CD4-positive, alpha-beta T cell treated with Interleukin-17A for 4 hours (primary cell): ENCODE measurements at regions not wholly inside any gene's neighbourhood (a gene's known extent, or its start where the extent isn't known, plus 50 kb on each side); places are given as distances from the start of the nearest gene placed in this dataset.
"Not testable (repeated sequence)": the region's sequence is repeated elsewhere in the genome, so short reads cannot be mapped to it uniquely, and the experiment has no call there.

Source experiments
- DNase-seq: peaks from one replicate; pipeline ENCODE4 v3.0.0-alpha.2; 2020; ENCODE audit warnings: mixed read lengths

DNA sequence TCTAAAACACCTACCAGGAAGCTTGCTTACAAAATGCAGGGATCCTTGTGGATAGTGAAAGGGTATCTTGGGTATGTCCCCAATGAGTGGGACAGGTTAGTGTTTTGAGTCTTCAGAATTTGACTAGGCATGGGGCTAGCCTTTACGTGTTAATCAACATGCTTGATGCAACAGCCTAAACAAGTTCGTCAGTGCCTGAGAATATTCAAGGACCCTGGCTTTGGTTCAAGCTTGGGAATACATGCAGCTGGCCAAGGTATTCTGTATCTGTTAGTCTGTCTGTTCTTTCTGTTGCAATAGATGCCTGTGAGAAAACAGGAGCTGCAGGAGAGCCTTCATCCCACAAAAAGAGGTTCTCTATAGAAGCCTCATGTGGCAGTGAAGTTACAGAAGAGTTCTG, 149.5 kb downstream of the CCNG2 start:
- no peak for DNase-seq

DNA sequence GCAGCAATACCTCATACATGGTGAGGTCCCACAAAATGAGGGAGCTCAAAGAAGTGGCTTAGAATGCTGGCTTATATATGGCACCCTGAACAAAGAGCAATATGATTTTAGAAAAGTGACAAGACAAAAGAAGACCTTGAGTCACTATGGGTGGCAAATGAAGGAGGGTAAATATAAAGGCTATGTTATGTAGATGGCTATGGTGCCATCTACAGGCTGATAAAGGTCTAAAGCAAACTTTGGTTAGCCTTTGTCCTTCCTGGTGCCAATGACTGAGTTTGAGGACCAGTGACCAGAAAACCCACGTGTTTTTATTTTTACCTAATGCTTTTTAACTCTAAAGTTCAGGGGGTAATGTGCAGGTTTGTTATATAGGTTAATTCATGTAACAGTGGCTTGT, 151.8 kb downstream of the CCNG2 start:
- DNase-seq, result no peak

DNA sequence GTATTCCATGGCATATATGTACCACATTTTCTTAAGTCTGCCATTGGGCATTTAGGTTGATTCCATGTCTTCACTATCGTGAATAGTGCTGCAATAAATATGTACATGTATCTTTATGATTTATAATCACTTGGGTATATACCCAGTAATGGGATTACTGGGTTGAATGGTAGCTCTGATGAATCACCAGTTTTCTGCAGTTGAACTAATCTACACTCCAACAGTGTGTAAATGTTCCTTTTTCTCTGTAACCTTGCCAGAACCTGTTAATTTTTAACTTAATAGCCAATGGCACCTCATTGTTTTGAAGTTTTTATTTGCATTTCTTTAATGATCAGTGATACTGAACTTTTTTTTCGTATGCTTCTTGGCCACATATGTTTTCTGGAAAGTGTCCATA, 152.5 kb downstream of the CCNG2 start:
- no peak for DNase-seq

DNA sequence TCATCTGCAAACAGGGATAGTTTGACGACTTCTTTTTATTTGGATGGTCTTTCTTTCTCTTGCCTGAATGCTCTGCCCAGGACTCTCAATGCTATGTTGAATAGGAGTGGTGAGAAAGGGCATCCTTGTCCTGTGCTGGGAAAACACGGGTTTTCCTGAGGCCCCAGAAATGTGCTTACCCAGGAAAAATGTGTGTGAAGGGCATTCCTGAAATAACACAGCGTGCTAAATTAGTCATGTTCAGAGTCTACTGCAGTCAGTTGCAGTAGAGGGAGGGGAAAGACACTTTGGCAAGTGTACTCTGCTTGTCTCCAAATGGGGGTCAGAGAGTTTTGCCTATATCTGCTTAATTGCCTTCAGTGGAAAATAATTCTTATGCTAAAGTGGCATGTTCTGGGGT, 153.9 kb downstream of the CCNG2 start:
- DNase-seq, result no peak

DNA sequence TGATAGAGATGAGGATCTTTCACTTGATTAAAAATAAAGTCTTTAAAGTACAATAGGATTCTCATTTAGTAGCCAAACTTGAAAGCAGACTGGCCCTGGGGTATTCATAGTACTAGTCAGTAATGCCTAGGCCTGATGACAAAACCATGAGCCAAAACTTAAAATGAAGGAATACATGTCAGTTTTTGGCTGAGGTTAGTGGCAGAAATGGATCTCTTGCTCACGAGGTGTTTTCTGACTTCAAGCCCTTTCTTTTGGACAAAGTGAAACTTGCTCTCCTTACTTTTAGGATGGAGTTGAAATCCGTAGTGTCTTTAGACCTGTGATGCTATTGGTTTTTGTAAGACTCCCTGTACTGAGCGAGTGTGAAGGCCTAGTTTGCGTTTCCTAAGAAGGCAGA, 157.7 kb downstream of the CCNG2 start:
- no peak for DNase-seq

DNA sequence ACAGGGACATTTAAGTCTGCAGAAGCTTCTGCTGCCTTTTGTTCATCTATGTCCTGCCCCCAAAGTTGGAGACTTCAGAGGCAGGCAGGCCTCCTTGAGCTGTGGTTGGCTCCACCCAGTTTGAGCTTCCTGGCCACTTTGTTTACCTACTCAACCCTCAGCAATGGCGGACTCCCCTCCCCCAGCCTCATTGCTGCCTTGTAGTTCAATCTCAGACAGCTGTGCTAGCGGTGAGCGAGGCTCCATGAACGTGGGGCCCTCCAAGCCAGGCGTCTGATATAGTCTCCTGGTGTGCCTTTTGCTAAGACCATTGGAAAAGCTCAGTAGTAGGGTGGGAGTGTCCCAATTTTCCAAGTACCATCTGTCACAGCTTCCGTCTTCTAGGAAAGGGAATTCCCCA, 170.1 kb downstream of the CCNG2 start:
- DNase-seq, result no peak

DNA sequence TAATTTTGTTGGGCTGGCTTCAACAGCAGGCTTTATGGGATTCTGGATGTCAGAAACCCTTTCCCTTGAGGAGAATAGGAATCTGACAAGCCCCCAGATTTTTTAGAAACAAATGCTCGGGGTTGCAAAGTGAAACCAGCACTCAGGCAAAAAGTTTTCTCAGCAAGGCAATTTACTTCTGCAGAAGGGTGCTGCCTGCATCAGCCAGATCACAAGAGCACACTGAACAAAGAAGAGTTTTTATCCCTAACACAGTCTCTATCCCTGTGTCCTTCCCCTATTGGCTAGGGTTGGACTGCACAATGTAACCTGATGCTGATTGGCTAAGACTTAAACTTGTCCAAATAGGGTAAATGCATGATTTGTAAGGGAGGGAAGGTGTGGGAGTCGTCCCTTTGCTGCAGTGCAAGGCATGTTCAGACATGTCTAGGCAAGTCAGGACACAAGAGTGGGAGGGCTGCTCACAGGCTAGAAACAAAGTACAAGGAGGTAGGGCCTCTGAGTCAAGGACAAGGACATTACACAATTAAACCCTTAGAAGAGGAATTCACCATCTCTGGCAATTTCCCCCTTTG, 175.8 kb downstream of the CCNG2 start:
- DNase-seq, result no peak

DNA sequence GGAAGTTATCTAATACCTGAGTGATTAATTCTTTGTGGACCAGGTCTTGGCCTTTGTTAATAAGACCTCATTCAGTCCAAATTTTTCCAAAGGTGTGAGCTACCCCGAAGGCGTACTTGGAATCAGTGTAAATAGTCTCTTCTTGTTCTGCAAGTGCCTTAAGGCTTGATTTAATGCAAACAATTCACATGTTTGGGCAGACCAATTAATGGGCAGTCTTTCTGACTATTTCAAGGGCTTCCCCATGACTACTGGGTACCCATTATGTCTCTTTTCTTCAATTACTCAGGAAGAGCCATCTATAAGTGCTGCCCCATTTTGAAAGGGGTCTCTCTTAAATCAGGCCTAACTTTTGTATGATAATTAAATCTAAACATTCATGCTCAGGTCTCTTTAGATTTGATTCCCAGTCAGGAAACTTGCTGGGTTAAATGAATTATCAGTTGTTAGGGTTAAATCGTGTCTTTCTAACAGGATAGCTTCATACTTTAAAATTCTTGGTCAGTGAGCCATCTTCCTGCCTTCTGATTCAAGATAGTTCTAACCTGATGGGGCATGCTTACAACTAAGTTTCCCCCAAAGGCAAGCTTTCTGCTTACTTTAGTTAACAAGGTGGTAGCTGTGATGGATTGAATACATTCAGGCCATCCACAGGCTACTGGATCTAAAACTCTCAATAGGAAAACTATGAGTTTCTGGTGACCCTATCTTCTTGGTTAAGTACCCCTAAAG, 179.6 kb downstream of the CCNG2 start:
- no peak for DNase-seq

DNA sequence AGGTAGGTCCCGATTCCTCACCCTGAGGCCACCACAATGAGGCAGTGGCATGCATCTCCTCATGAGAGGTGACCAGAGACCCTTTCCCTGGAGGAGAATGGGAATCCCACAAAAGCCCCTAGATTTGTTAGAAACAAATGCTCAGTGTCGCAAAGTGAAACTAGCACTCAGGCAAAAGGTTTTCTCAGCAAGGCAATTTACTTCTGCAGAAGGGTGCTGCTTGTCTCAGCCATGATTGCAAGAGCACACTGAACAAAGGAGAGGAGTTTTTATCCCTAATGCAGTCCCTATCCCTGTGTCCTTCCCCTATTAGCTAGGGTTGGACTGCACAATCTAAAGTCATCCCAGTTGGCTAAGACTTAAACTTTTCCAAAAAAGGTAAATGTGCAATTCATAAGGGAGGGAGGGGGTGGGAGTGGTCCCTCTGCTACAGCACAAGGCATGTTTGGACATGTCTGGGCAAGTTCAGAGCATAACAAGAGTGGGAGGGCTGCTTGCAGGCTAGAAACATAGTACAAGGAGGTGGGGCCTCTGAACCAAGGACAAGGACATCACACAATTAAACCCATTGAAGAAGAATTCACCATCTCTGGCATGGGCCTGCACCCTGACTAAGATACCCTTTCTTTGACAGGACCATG, 185.3 kb downstream of the CCNG2 start:
- no peak for DNase-seq

DNA sequence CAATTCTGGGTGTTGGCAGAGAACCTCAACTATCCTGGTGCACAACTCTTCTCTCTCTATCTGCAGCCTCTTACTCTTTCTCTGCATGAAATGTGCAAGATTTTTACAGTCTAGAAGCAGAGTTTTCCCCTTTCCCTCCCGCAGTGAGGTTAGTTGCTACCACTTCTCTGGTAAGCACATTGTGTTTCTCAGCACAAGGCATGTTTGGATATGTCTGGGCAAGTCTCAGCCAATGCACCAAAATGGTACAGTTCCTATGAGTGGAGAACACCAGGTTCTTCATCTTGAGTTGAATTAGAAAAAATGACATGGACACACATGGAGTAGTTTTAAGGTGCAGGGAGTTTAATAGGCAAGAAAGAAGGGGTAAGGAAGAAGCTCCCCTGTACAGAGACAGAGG, 187.0 kb downstream of the CCNG2 start:
- DNase-seq, result no peak

DNA sequence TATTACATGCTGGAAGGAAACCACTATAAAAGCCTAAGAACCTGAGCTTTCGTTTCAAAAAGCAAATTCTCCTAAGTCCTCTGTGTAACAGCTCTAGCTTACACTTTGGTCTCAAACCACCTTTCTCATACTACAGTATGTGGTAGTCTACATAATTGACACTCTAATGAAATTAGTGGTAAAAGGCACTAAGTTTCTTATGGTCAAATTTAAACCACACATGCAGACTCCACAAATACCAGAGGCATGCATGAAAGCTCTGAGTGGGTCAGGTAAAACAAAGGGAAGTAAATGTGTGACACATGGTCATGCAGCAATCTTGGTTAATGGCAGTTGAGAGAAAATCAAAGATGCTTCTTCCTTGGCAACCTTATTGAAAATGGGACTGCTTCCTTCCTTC, 187.8 kb downstream of the CCNG2 start:
- no peak for DNase-seq

DNA sequence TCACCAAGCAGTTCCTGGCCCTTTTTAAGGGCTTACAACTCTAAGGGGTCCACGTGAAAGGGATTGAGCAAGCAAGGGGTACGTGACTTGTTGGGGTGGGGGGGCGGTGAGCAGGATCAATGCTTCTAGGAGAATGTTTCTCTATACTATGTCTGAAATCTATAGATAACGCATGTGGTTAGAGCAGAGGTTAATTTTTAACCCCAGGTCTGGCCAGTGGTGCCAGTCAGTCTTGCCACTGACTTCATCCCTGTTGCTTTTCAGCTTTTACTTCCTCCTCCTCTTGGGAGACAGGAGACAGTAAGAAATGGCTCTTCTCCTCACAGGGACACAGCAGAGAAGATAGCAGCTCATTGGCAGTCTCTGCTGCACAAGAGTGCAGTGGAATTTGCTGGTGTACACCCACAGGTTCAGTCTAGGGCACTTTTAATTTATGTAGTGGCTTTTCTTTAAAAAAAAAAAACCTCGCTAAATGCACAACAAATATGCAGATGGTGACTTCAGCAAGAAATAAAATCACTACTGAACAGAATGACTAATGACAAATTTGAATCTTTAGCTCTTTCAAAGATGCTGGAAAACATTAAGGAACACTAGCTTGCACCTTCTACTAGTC, 190.5 kb downstream of the CCNG2 start:
- no peak for DNase-seq

DNA sequence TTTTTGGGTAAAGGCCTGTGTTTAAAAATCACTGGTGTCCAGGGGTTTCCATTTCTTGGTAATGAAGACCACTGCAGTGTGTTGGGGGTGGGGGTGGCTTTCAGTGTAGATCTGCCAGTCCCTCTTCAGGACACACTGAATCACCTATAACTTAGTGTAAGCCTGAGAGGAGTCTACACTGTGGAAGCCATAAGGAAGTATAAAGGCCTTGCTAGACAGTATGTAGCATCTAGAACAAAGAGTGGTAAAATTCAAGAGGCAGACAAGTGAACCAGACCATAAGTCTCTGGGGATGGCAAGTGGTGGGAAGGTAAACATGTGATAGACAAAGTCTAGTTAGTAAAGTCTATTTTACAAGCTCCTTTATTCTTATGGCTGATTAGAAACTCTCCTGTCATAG, 191.8 kb downstream of the CCNG2 start:
- DNase-seq, result no peak

DNA sequence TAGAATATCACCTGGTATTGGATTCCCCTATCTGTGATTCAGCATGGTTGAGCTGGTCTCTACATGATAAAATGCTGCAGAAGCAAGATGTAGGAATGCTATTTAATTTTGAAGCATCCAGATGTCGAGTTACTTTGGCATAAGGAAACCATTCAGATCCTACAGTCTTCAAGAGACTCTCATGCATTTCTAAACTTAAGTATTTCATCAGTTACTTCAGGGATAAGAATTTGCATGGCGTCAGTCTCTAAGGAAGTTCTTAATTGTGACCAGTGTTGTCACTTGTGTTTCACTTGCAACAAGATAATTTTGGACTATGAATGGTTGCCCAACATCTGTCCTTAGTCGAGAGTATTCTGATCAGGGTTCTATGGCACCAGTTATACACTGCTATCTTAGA, 192.4 kb downstream of the CCNG2 start:
- DNase-seq, result no peak

DNA sequence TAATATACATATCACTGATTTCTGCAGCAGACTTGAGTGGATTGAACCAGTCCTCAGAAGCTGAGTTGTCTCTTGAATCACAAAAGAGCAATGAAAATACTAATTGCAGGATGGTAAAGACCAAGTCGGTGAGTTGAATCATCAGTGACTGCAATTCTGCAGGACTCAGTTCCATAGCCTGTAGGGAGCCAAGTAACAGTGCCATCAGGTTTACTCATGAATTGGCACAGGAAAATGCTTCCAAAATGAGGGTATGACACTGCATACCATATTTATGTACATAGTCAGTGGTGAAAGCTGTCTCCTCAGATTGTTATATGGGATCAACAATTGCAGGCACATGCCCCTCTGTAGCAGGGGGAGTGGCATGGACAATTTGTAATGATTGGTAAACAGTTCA, 192.8 kb downstream of the CCNG2 start:
- DNase-seq, result no peak

DNA sequence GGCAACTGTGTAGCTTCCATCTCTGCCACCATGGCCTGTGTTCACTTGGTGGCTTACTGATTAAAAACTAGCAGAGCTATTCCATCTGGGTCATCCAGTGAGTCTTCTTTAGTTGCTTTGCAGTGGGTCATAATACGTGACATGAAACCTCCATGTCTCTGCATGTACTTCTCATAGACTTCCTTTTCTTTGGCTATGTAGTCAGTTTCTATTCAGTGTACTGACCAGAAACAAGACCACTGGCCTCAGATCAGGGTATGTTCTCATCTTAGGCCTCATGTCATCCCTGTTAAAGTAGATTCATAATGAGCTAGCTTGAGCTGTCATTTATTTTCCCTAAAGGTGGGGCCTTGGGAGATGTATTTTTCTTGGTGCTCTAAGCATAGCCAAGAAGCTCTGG, 195.2 kb downstream of the CCNG2 start:
- DNase-seq, result no peak

DNA sequence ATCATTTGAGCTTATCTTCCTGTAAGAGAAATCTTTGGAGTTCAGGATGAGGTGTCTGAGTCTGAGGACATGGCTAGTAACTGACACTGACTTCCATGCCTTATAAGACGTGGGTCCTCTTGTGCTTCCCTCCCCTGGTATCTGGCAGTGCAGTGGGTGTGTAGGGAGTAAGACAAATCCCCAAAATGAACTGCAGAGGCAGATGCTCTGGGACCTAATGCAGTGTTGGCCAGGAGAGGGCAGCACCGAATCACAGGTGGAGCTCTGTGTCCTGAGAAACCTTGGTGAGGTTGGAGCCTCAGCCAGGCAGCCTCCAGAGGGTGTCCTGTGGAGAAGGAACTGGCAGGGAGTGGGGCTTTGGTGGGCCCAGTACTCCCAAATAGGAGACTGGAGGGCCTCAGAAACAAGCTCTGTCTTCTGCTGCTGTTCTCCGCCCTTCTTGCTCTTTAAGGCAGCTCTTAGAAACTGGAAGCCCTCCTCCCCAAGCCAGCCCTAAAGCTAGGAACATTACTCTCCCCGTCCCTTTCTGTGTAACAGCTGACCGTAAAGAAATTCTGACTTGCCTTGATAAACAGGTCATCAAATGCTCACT, 196.8 kb downstream of the CCNG2 start:
- not testable (repeated sequence) for DNase-seq

DNA sequence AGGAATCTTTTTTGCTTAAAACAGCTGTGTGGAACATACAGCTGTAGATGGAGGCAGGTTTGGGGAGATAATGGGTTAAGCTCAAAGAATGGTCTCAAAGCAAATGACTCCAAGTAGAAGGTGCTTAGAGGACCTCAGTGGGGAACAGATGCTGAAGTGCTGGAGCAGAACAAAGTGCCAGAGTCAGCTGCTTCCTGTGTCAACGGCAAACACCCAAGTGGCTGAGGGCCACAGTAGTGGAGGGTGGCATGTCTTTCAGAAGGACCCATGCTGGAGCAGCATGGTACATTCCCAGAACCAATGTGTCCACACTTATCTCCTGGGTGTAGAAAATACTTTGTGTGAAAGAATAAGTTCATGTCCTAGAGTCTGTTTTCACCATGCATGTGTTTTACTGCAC, 197.5 kb downstream of the CCNG2 start:
- DNase-seq, result no peak

DNA sequence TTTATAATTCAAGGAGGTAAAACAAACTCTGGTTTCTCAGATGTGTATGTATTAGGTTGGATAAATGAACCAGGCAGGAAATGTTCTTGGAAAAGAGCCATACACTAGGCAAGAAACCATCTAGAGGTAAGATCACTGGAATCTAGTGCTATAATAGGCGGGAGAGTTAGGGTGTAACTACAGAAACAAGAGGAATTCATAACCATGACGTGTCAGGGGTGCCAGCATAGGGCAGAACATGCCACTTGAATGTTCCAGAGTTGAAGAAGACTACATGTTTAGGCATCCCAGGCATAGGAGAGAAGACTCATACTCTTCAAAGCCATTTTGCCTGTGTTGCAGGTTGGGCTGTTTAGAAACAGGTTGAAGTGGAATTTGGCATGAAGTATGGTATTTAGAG, 198.7 kb downstream of the CCNG2 start:
- no peak for DNase-seq

DNA sequence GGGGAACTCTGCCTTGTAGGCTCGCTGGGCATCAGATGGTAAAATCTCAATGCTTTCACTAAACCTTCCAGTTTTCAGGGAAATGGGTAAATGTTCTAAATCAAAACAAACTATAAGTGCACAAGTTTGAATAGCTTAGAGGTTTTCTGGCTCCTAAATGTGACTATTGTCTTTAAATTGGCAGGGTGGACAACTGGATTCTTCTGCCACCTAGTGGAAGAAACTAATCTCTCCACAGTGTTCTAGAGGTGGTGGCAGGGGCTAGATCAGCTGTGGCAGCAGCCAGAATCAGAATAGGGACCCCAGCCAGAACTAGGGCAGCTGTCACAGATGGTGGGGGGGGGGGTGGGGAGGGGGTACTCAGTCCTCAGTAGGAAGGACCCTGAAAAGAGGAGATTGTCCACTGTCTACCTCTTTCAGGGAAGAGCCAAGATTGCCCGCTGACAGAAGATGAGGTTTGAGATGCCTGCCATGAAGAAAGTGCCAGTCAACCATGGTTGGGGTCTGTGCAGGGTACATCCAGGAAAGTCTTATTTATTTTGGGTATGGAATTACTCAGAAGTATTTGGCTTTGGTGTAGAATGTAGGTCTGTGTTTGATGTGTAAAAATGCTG, 201.4 kb downstream of the CCNG2 start:
- DNase-seq, result no peak

DNA sequence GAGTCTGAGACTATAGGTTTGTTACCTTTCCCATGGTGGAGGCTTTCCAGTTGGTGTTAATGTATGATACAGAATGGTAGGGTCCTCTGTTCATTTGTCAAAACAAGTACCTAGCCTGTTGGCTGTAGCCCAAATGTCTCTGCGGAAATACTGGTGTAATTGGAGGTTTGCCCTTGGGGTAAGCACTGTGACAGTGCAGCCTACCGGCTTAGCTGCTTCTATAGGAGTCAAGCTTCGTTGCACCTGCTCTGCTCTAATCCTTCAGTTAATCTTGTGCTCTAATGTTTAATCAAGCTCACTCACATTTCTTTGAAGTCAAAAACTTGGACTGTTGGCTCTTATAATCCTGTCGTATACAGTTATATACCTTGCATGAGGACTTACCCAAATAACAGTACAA, 203.4 kb downstream of the CCNG2 start:
- DNase-seq, result no peak

DNA sequence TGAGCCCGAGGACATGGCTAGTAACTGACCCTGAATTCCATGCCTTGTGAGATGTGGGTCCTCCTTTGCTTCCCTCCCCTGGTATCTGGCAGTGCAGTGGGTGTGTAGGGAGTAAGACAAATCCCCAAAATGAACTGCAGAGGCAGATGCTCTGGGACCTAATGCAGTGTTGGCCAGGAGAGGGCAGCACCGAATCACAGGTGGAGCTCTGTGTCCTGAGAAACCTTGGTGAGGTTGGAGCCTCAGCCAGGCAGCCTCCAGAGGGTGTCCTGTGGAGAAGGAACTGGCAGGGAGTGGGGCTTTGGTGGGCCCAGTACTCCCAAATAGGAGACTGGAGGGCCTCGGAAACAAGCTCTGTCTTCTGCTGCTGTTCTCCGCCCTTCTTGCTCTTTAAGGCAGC, 209.9 kb downstream of the CCNG2 start:
- not testable (repeated sequence) for DNase-seq

DNA sequence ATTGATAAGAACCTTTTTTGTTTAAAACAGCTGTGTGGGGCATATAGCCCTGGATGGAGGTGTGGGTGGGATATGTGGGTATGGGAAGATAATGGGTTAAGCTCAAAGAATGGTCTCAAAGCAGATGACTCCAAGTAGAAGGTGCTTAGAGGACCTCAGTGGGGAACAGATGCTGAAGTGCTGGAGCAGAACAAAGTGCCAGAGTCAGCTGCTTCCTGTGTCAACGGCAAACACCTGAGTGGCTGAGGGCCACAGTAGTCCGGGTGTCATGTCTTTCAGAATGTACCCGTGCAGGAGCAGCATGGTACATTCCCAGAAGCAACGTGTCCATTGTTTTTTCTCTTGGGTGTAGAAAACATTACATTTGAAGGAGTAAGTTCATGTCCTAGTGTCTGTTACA, 210.6 kb downstream of the CCNG2 start:
- DNase-seq, result no peak
